ENCODE measurements at regions not wholly inside any gene's neighbourhood (a gene's known extent, or its start where the extent isn't known, plus 50 kb on each side); places are given as distances from the start of the nearest gene placed in this dataset.

- intact Hi-C loops (cut with micrococcal nuclease) = no loop called here
- no peaks in the 10 kb centered on the region for H3K4me1 Mint-ChIP-seq (ENCODE audit: low read depth)
- H3K4me3 Mint-ChIP-seq = no peak overlapping the region
- no peaks in the 10 kb centered on the region for H3K36me3 Mint-ChIP-seq (ENCODE audit: low read depth)
- ATAC-seq = no peak
- H3K27ac Mint-ChIP-seq = no peak overlapping the region
- TF ChIP-seq CTCF (IDR thresholded peaks at IDR 0.05) = no peak
- H3K27me3 Mint-ChIP-seq = peaks cover 10% of the 10 kb centered on the region
- ChIA-PET CTCF (no interaction called here), POLR2A (no interaction called here)
- DNase-seq = peak; percentile 5
- peaks cover 7% of the 10 kb centered on the region for H3K9me3 Mint-ChIP-seq
These were observed 357.1 kb upstream of the POU3F1 start for GRCh38 chr1:38403667-38404066.

GRCh38 chr1:38402230-38402815 is 355.7 kb upstream of the POU3F1 start:
- H3K27ac Mint-ChIP-seq = no peak overlapping the region
- H3K9me3 Mint-ChIP-seq = peaks cover 7% of the 10 kb centered on the region
- no peak for ATAC-seq

GRCh38 chr1:38396606-38397005 is 350.0 kb upstream of the POU3F1 start:
- ATAC-seq (no peak), DNase-seq (no peak)
- Mint-ChIP-seq H3K4me3 (no peak overlapping the region), H3K9me3 (peaks cover 6% of the 10 kb centered on the region), H3K27me3 (peaks cover 33% of the 10 kb centered on the region), H3K36me3 (ENCODE audit: low read depth) (peaks cover 1% of the 10 kb centered on the region), H3K27ac (no peak overlapping the region), H3K4me1 (ENCODE audit: low read depth) (no peaks in the 10 kb centered on the region)
- intact Hi-C loops (cut with micrococcal nuclease) = no loop called here
- no peak for TF ChIP-seq CTCF (IDR thresholded peaks at IDR 0.05)
- CTCF ChIA-PET = no interaction called here
- POLR2A ChIA-PET = no interaction called here

More at GRCh38 chr1:38402230-38402815, 355.7 kb upstream of the POU3F1 start:
- Mint-ChIP-seq H3K4me3 (no peak overlapping the region), H3K27me3 (peaks cover 16% of the 10 kb centered on the region), H3K36me3 (ENCODE audit: low read depth) (no peaks in the 10 kb centered on the region), H3K4me1 (ENCODE audit: low read depth) (no peaks in the 10 kb centered on the region)
- DNase-seq = no peak
- POLR2A ChIA-PET = no interaction called here
- TF ChIP-seq CTCF (IDR thresholded peaks at IDR 0.05) = no peak
- CTCF ChIA-PET = no interaction called here
- intact Hi-C loops (cut with micrococcal nuclease) = no loop called here

GRCh38 chr1:38394303-38394702 is 347.7 kb upstream of the POU3F1 start:
- Mint-ChIP-seq H3K4me3 (no peak overlapping the region), H3K4me1 (ENCODE audit: low read depth) (no peaks in the 10 kb centered on the region), H3K27me3 (peaks cover 37% of the 10 kb centered on the region), H3K36me3 (ENCODE audit: low read depth) (peaks cover 1% of the 10 kb centered on the region), H3K27ac (no peak overlapping the region), H3K9me3 (peaks cover 7% of the 10 kb centered on the region)
- ATAC-seq (no peak), DNase-seq (no peak)
- POLR2A ChIA-PET = no interaction called here
- CTCF ChIA-PET = no interaction called here
- intact Hi-C loops (cut with micrococcal nuclease) = no loop called here
- TF ChIP-seq CTCF (IDR thresholded peaks at IDR 0.05) = no peak

- H3K9me3 Mint-ChIP-seq = peaks cover 7% of the 10 kb centered on the region
- H3K27ac Mint-ChIP-seq = no peak overlapping the region
- intact Hi-C loops (cut with micrococcal nuclease) = no loop called here
- peaks cover 32% of the 10 kb centered on the region for H3K27me3 Mint-ChIP-seq
- TF ChIP-seq CTCF (IDR thresholded peaks at IDR 0.05) = no peak
- DNase-seq (no peak), ATAC-seq (no peak)
- no peak overlapping the region for H3K4me3 Mint-ChIP-seq
- CTCF ChIA-PET = no interaction called here
- H3K4me1 Mint-ChIP-seq (ENCODE audit: low read depth) = no peaks in the 10 kb centered on the region
- H3K36me3 Mint-ChIP-seq (ENCODE audit: low read depth) = peaks cover 1% of the 10 kb centered on the region
- POLR2A ChIA-PET = no interaction called here
These were observed 346.3 kb upstream of the POU3F1 start for GRCh38 chr1:38392861-38393260.

All from activated CD8-positive, alpha-beta T cell treated with anti-CD3 and anti-CD28 coated beads for 36 hours (primary cell).